ENCODE measurements at regions not wholly inside any gene's neighbourhood (a gene's known extent, or its start where the extent isn't known, plus 50 kb on each side); places are given as distances from the start of the nearest gene placed in this dataset.

DNA sequence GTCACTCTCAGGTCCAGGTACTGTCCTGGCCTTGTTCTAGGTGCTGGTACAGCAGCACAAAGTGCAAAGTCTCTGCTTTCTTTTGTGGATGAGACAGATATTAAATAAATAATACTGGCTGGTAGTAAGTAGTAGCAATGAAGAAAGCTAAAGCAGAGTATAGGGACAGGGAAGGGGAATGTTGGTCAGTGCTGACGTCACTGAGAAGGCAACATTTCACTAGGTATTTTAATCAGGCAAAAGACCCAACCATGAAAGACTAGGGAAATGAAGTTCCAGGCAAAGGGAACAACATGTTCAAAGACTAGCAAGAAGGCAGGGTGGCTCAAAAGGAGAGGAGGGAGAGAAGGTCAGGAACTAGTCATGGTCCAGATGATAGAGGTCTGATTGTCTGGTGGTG is 388.2 kb downstream of the YTHDC2 start:
- DNase-seq (ENCODE audit: low spot score) (no peak), ATAC-seq (no peak)
- Histone ChIP-seq H4K20me1 (replicated peaks; ENCODE audit: insufficient read depth) (no peaks in the 10 kb centered on the region), H3K4me3 (no peak overlapping the region), H2AFZ (no peak overlapping the region), H3K36me3 (ENCODE audit: insufficient read depth) (no peaks in the 10 kb centered on the region), H3K9me2 (ENCODE audit: insufficient read depth) (0 out of 2 replicates have a peak, but pooled peaks cover 3% of the 10 kb centered on the region), H3F3A (replicated peaks; ENCODE audit: low read depth) (no peaks in the 10 kb centered on the region), H3K27me3 (ENCODE audit: insufficient read depth) (no peaks in the 10 kb centered on the region), H3K79me2 (replicated peaks; ENCODE audit: insufficient read depth) (no peaks in the 10 kb centered on the region), H3K4me2 (no peak overlapping the region), H3K27ac (ENCODE audit: low read depth) (no peak overlapping the region), H3K4me1 (ENCODE audit: insufficient read depth) (no peaks in the 10 kb centered on the region)
- TF ChIP-seq NANOG (IDR thresholded peaks at IDR 0.05; ENCODE audit: borderline replicate concordance) = no peak
- TF ChIP-seq, protein P1, sequence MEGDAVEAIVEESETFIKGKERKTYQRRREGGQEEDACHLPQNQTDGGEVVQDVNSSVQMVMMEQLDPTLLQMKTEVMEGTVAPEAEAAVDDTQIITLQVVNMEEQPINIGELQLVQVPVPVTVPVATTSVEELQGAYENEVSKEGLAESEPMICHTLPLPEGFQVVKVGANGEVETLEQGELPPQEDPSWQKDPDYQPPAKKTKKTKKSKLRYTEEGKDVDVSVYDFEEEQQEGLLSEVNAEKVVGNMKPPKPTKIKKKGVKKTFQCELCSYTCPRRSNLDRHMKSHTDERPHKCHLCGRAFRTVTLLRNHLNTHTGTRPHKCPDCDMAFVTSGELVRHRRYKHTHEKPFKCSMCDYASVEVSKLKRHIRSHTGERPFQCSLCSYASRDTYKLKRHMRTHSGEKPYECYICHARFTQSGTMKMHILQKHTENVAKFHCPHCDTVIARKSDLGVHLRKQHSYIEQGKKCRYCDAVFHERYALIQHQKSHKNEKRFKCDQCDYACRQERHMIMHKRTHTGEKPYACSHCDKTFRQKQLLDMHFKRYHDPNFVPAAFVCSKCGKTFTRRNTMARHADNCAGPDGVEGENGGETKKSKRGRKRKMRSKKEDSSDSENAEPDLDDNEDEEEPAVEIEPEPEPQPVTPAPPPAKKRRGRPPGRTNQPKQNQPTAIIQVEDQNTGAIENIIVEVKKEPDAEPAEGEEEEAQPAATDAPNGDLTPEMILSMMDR (conservative IDR thresholded peaks at IDR 0.05; ENCODE audit: low read depth in 2 of 2) = no peak
- TF ChIP-seq, protein P2, sequence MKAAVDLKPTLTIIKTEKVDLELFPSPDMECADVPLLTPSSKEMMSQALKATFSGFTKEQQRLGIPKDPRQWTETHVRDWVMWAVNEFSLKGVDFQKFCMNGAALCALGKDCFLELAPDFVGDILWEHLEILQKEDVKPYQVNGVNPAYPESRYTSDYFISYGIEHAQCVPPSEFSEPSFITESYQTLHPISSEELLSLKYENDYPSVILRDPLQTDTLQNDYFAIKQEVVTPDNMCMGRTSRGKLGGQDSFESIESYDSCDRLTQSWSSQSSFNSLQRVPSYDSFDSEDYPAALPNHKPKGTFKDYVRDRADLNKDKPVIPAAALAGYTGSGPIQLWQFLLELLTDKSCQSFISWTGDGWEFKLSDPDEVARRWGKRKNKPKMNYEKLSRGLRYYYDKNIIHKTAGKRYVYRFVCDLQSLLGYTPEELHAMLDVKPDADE (IDR thresholded peaks at IDR 0.05) = no peak
- no peak overlapping the region for H3K27ac Mint-ChIP-seq
- H3K9me3 Mint-ChIP-seq = no peaks in the 10 kb centered on the region
- peaks cover 1% of the 10 kb centered on the region for H3K27me3 Mint-ChIP-seq (ENCODE audit: insufficient read depth, low read depth, poor library complexity)
- H3K4me3 Mint-ChIP-seq = no peak overlapping the region
- H3K36me3 Mint-ChIP-seq (ENCODE audit: low read depth) = no peaks in the 10 kb centered on the region
- no peaks in the 10 kb centered on the region for H3K4me1 Mint-ChIP-seq

DNA sequence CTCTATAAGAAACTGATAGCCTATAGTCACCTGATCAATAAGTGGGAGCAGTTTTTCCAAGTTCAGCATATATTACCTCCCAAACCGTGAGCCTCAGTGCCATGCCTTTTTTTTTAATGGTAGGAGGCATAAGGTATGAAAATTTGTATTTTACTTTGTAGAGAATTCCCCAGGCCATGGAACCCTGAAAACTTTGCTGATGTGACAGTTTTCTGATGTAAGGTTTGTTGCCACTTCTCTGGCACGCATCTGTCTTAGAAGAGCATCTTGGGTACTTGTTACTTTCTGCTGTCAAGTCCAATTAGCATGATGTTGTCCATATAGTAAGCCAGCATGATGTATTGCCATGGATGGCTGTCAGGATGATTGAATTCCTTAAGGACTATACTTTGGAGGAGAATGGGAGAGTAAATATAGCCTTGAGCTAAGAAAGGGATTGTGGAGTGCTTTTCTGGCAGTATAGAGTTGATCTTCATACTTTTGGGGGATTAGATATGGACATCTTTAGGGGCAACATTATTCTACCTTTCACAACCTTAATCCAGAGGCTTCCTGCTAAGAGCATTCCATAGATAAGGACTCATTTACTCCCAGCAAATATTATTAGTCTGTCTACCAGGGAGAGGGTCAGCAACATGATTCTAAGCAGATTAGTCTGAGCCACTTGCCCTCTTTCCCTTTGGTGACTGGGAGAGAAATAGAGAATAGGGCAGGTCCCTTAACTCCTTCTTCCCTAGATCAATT is 389.6 kb downstream of the YTHDC2 start:
- H3K36me3 Mint-ChIP-seq (ENCODE audit: low read depth) = no peaks in the 10 kb centered on the region
- no peak for ATAC-seq
- H3K4me3 Mint-ChIP-seq = no peak overlapping the region

DNA sequence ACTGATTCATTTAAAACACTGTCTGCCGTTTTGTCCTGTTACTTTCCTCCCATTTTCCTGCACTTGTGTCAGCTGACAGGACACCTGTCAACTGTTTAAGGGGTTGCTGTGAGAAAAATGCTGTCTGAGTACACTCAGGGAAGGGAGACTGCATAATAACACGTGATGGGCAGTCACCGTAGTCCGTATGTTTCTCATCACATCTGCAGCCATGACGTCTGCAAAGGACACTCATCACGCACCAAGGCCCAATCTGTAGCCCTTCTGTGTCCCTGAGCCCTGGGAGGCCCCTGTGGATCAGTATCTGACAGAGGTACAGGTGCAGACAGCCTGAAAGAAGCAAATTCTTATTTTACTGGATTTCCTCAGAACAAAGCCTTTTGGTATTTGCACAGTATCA is 396.3 kb downstream of the YTHDC2 start:
- no peaks in the 10 kb centered on the region for H3K9me3 Mint-ChIP-seq
- TF ChIP-seq ZNF331 (CRISPR knock-in tag; IDR thresholded peaks at IDR 0.05; ENCODE audit: low read depth) = no peak
- TF ChIP-seq EZH2 (IDR thresholded peaks at IDR 0.05; ENCODE audit: low read depth, unreplicated experiment) = no peak
- no peak for TF ChIP-seq CREB1 (CRISPR knock-in tag; IDR thresholded peaks at IDR 0.05; ENCODE audit: low read depth)
- TF ChIP-seq, protein P1 (conservative IDR thresholded peaks at IDR 0.05; ENCODE audit: low read depth in 2 of 2) = no peak
- TF ChIP-seq, protein P2 (IDR thresholded peaks at IDR 0.05) = no peak
- TF ChIP-seq NANOG (IDR thresholded peaks at IDR 0.05; ENCODE audit: borderline replicate concordance) = no peak
- no peaks in the 10 kb centered on the region for H3K79me2 ChIP-seq (replicated peaks; ENCODE audit: insufficient read depth)
- no peak overlapping the region for H3K27ac Mint-ChIP-seq
- H3K27me3 Mint-ChIP-seq (ENCODE audit: insufficient read depth, low read depth, poor library complexity) = peaks cover 3% of the 10 kb centered on the region
- H3K36me3 ChIP-seq (ENCODE audit: insufficient read depth) = no peaks in the 10 kb centered on the region
- no peaks in the 10 kb centered on the region for H3K4me1 ChIP-seq (ENCODE audit: insufficient read depth)
- no peaks in the 10 kb centered on the region for H3K4me1 Mint-ChIP-seq
- ATAC-seq (no peak), DNase-seq (ENCODE audit: low spot score) (no peak)
- H3F3A ChIP-seq (replicated peaks; ENCODE audit: low read depth) = no peaks in the 10 kb centered on the region
- no peaks in the 10 kb centered on the region for H4K20me1 ChIP-seq (replicated peaks; ENCODE audit: insufficient read depth)
- H3K4me3 ChIP-seq = no peak overlapping the region
- no peaks in the 10 kb centered on the region for H3K27me3 ChIP-seq (ENCODE audit: insufficient read depth)
- H3K36me3 Mint-ChIP-seq (ENCODE audit: low read depth) = no peaks in the 10 kb centered on the region
- H3K4me2 ChIP-seq = no peak overlapping the region
- no peak overlapping the region for H3K27ac ChIP-seq (ENCODE audit: low read depth)
- no peaks in the 10 kb centered on the region for H3K9me2 ChIP-seq (ENCODE audit: insufficient read depth)
- H2AFZ ChIP-seq = no peak overlapping the region
- no peak overlapping the region for H3K4me3 Mint-ChIP-seq

More for the DNA sequence above, 389.6 kb downstream of the YTHDC2 start:
- H3K9me2 ChIP-seq (ENCODE audit: insufficient read depth) = 0 out of 2 replicates have a peak, but pooled peaks cover 3% of the 10 kb centered on the region
- Mint-ChIP-seq H3K27me3 (ENCODE audit: insufficient read depth, low read depth, poor library complexity) (peaks cover 1% of the 10 kb centered on the region), H3K9me3 (no peaks in the 10 kb centered on the region), H3K27ac (no peak overlapping the region), H3K4me1 (no peaks in the 10 kb centered on the region)
- no peaks in the 10 kb centered on the region for H3K27me3 ChIP-seq (ENCODE audit: insufficient read depth)
- no peak for TF ChIP-seq EZH2 (IDR thresholded peaks at IDR 0.05; ENCODE audit: low read depth, unreplicated experiment)
- no peak overlapping the region for H3K4me3 ChIP-seq
- no peaks in the 10 kb centered on the region for H3K79me2 ChIP-seq (replicated peaks; ENCODE audit: insufficient read depth)
- no peak overlapping the region for H3K27ac ChIP-seq (ENCODE audit: low read depth)
- no peak overlapping the region for H3K4me2 ChIP-seq
- no peaks in the 10 kb centered on the region for H3K4me1 ChIP-seq (ENCODE audit: insufficient read depth)
- no peak overlapping the region for H2AFZ ChIP-seq
- no peaks in the 10 kb centered on the region for H3F3A ChIP-seq (replicated peaks; ENCODE audit: low read depth)
- H4K20me1 ChIP-seq (replicated peaks; ENCODE audit: insufficient read depth) = no peaks in the 10 kb centered on the region
- no peaks in the 10 kb centered on the region for H3K36me3 ChIP-seq (ENCODE audit: insufficient read depth)
- no peak for DNase-seq (ENCODE audit: low spot score)
